Neural cell (in vitro differentiated cells): ENCODE measurements at regions not wholly inside any gene's neighbourhood (a gene's known extent, or its start where the extent isn't known, plus 50 kb on each side); places are given as distances from the start of the nearest gene placed in this dataset.

Experiments
- H2AFZ ChIP-seq: fragments of 200-600, 300-800 bp; sonication (generic), shearing (Covaris generic); 2 replicates; pipeline ENCODE4 v1.6.0; 2014; ENCODE audit warnings: low read depth, mild to moderate bottlenecking, antibody characterized with exemption, low read length, moderate library complexity
- H3F3A ChIP-seq: fragments of 200-600 bp; shearing (Covaris generic); 2 replicates; pipeline ENCODE4 v1.6.1; 2016; ENCODE audit warnings: mild to moderate bottlenecking, moderate library complexity, mixed read lengths, antibody characterized with exemption, low read length; ENCODE audit not compliant: insufficient read depth, poor library complexity, severe bottlenecking
- H3K27ac ChIP-seq: fragments of 200-600, 300-800 bp; sonication (generic), shearing (Covaris generic); 2 replicates; pipeline ENCODE4 v1.5.1; 2014; ENCODE audit warnings: mild to moderate bottlenecking, low read length, moderate library complexity
- H3K27me3 ChIP-seq: fragments of 300-800, 200-600 bp; sonication (generic), shearing (Covaris generic); 2 replicates; pipeline ENCODE4 v1.6.0; 2014; ENCODE audit warnings: mild to moderate bottlenecking, low read depth, low read length, moderate library complexity; ENCODE audit not compliant: insufficient read depth
- H3K36me3 ChIP-seq: fragments of 300-800, 200-600 bp; sonication (generic), shearing (Covaris generic); 2 replicates; pipeline ENCODE4 v1.5.1; 2014; ENCODE audit warnings: mild to moderate bottlenecking, antibody characterized with exemption, low read length, moderate library complexity; ENCODE audit not compliant: insufficient read depth
- H3K4me2 ChIP-seq: fragments of 300-800, 200-600 bp; sonication (generic), shearing (Covaris generic); 2 replicates; pipeline ENCODE4 v1.6.0; 2014; ENCODE audit warnings: mild to moderate bottlenecking, low read length
- H3K4me3 ChIP-seq: fragments of 300-800, 200-600 bp; sonication (generic), shearing (Covaris generic); 2 replicates; pipeline ENCODE4 v1.5.1; 2014; ENCODE audit warnings: mild to moderate bottlenecking, low read length, moderate library complexity
- H3K79me2 ChIP-seq: fragments of 200-600 bp; shearing (Covaris generic); replicated peaks from 2 replicates; pipeline ENCODE4 v1.6.0; 2014; ENCODE audit warnings: mild to moderate bottlenecking, low read length, moderate library complexity; ENCODE audit not compliant: insufficient read depth
- H3K9ac ChIP-seq: fragments of 300-800, 200-600 bp; sonication (generic), shearing (Covaris generic); 2 replicates; pipeline ENCODE4 v1.6.1; 2016; ENCODE audit warnings: mild to moderate bottlenecking, low read length, mixed read lengths
- H3K9me2 ChIP-seq: fragments of 200-600 bp; shearing (Covaris generic); 2 replicates; pipeline ENCODE4 v1.6.1; 2016; ENCODE audit warnings: mild to moderate bottlenecking, low read length, mixed read lengths; ENCODE audit not compliant: insufficient read depth
- H3K9me3 ChIP-seq: fragments of 200-600, 300-800 bp; sonication (generic), shearing (Covaris generic); 2 replicates; pipeline ENCODE4 v1.6.1; 2016; ENCODE audit warnings: mild to moderate bottlenecking, mixed run types, low read length, moderate library complexity, mixed read lengths
- H4K20me1 ChIP-seq: fragments of 200-600 bp; shearing (Covaris generic); 2 replicates; pipeline ENCODE4 v1.6.1; 2016; ENCODE audit warnings: mild to moderate bottlenecking, mixed run types; ENCODE audit not compliant: insufficient read depth
- EZH2 ChIP-seq: fragments of 200-600, 300-800 bp; shearing (Covaris generic), sonication (generic); IDR thresholded peaks from 2 replicates; pipeline ENCODE4 v1.6.1; 2014; ENCODE audit warnings: antibody characterized with exemption, low read length, borderline replicate concordance, mild to moderate bottlenecking; ENCODE audit not compliant: insufficient read depth, poor library complexity, severe bottlenecking
- MXI1 ChIP-seq: fragments of 450-650 bp; conservative IDR thresholded peaks from 2 replicates; pipeline ENCODE4 v1.6.1; 2014; ENCODE audit warnings: antibody characterized with exemption, mild to moderate bottlenecking; ENCODE audit not compliant: poor library complexity, severe bottlenecking
- POLR2AphosphoS5 ChIP-seq: IDR thresholded peaks from 2 replicates; pipeline ENCODE4 v1.6.1; 2012
- RAD21 ChIP-seq: fragments of 450-650 bp; conservative IDR thresholded peaks from 2 replicates; pipeline ENCODE4 v1.6.1; 2014; ENCODE audit warnings: antibody characterized with exemption, mild to moderate bottlenecking, moderate library complexity
- SMC3 ChIP-seq: fragments of 450-650 bp; conservative IDR thresholded peaks from 2 replicates; pipeline ENCODE4 v1.6.1; 2014; ENCODE audit warnings: antibody characterized with exemption, mild to moderate bottlenecking, moderate library complexity; ENCODE audit not compliant: poor library complexity
- TAF1 ChIP-seq: IDR thresholded peaks from 2 replicates; pipeline ENCODE4 v1.6.1; 2012; ENCODE audit warnings: low read depth
- TF ChIP-seq, protein P1 (sequence below): fragments of 450-650 bp; IDR thresholded peaks from 2 replicates; pipeline ENCODE4 v1.5.1; 2014; ENCODE audit warnings: antibody characterized with exemption, mild to moderate bottlenecking, moderate library complexity; ENCODE audit not compliant: poor library complexity, severe bottlenecking
- TF ChIP-seq, protein P2 (sequence below): IDR thresholded peaks from 2 replicates; pipeline ENCODE4 v1.6.1; 2012; ENCODE audit warnings: borderline replicate concordance

DNA sequence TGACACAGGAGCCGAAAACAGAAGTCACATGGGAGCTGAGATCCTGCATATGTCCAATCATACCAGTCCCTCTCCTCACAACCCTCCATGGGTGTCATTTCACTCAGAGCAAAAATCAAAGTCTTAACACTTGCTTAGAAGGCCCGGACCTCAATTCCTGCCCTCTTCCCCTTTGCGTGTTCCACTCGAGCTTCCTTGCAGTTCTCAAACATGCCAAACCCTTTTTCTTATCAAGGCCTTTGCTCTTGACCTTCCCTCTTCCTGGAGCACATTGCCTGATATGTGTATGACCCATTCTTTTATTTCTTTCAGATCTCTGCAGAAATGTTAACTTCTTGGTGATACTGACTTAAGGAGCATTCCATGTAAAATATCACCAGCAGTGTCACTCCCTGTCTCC is 87.0 kb upstream of the USP38 start:
- Histone ChIP-seq H3K4me2 (no peak overlapping the region), H3K36me3 (no peaks in the 10 kb centered on the region), H3F3A (no peaks in the 10 kb centered on the region), H4K20me1 (no peaks in the 10 kb centered on the region), H3K27ac (no peak overlapping the region), H3K27me3 (no peaks in the 10 kb centered on the region), H3K9me2 (no peaks in the 10 kb centered on the region), H3K9ac (no peak overlapping the region), H3K79me2 (no peaks in the 10 kb centered on the region), H3K9me3 (no peaks in the 10 kb centered on the region), H2AFZ (no peak overlapping the region), H3K4me3 (no peak overlapping the region)
- no peak for TF ChIP-seq SMC3
- TF ChIP-seq EZH2, result no peak
- TF ChIP-seq, protein P1, sequence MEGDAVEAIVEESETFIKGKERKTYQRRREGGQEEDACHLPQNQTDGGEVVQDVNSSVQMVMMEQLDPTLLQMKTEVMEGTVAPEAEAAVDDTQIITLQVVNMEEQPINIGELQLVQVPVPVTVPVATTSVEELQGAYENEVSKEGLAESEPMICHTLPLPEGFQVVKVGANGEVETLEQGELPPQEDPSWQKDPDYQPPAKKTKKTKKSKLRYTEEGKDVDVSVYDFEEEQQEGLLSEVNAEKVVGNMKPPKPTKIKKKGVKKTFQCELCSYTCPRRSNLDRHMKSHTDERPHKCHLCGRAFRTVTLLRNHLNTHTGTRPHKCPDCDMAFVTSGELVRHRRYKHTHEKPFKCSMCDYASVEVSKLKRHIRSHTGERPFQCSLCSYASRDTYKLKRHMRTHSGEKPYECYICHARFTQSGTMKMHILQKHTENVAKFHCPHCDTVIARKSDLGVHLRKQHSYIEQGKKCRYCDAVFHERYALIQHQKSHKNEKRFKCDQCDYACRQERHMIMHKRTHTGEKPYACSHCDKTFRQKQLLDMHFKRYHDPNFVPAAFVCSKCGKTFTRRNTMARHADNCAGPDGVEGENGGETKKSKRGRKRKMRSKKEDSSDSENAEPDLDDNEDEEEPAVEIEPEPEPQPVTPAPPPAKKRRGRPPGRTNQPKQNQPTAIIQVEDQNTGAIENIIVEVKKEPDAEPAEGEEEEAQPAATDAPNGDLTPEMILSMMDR, result no peak
- TF ChIP-seq, protein P2, sequence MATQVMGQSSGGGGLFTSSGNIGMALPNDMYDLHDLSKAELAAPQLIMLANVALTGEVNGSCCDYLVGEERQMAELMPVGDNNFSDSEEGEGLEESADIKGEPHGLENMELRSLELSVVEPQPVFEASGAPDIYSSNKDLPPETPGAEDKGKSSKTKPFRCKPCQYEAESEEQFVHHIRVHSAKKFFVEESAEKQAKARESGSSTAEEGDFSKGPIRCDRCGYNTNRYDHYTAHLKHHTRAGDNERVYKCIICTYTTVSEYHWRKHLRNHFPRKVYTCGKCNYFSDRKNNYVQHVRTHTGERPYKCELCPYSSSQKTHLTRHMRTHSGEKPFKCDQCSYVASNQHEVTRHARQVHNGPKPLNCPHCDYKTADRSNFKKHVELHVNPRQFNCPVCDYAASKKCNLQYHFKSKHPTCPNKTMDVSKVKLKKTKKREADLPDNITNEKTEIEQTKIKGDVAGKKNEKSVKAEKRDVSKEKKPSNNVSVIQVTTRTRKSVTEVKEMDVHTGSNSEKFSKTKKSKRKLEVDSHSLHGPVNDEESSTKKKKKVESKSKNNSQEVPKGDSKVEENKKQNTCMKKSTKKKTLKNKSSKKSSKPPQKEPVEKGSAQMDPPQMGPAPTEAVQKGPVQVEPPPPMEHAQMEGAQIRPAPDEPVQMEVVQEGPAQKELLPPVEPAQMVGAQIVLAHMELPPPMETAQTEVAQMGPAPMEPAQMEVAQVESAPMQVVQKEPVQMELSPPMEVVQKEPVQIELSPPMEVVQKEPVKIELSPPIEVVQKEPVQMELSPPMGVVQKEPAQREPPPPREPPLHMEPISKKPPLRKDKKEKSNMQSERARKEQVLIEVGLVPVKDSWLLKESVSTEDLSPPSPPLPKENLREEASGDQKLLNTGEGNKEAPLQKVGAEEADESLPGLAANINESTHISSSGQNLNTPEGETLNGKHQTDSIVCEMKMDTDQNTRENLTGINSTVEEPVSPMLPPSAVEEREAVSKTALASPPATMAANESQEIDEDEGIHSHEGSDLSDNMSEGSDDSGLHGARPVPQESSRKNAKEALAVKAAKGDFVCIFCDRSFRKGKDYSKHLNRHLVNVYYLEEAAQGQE, result no peak
- no peak for TF ChIP-seq RAD21
- no peak for TF ChIP-seq POLR2AphosphoS5

DNA sequence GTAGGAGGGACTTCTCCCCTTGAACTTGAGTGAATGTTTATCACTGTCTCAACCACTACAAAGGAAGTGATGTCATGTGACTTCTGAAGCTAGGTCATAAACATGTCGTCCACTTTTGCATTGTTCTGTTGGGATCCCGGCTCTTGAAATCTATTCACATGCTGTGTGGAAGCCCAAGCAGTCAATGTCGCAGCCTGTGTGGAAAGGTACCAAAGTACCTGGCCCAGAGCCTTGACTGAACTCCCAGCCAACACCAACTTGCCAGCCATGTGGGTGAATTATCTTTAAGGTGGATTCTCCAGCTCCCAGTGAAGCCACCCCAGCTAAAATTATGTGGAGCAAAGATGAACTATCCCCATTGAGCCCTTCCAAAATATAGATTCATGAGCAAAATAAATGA is 85.0 kb upstream of the USP38 start:
- Histone ChIP-seq H3K27ac (no peak overlapping the region), H3K4me3 (no peak overlapping the region), H3K4me2 (no peak overlapping the region), H3K27me3 (no peaks in the 10 kb centered on the region), H3K9me2 (no peaks in the 10 kb centered on the region), H2AFZ (no peak overlapping the region), H3K79me2 (no peaks in the 10 kb centered on the region), H3F3A (no peaks in the 10 kb centered on the region), H3K9ac (no peak overlapping the region), H3K9me3 (no peaks in the 10 kb centered on the region), H4K20me1 (no peaks in the 10 kb centered on the region), H3K36me3 (no peaks in the 10 kb centered on the region)
- no peak for TF ChIP-seq TAF1
- TF ChIP-seq POLR2AphosphoS5, result no peak
- TF ChIP-seq RAD21, result no peak
- TF ChIP-seq, protein P1, result no peak
- TF ChIP-seq MXI1, result no peak
- TF ChIP-seq SMC3, result no peak
- TF ChIP-seq EZH2, result no peak
